CD4-positive, alpha-beta T cell treated with Interleukin-21 for 1 hour (primary cell): ENCODE measurements at regions not wholly inside any gene's neighbourhood (a gene's known extent, or its start where the extent isn't known, plus 50 kb on each side); places are given as distances from the start of the nearest gene placed in this dataset.
"Not testable (repeated sequence)": the region's sequence is repeated elsewhere in the genome, so short reads cannot be mapped to it uniquely, and the experiment has no call there.

ENCODE experiments used
- DNase-seq: peaks from one replicate; pipeline ENCODE4 v3.0.0-alpha.2; 2020

- DNase-seq: no peak
These were observed 1730.4 kb downstream of the SI start for GRCh38 chr3:163347944-163348343.

DNA sequence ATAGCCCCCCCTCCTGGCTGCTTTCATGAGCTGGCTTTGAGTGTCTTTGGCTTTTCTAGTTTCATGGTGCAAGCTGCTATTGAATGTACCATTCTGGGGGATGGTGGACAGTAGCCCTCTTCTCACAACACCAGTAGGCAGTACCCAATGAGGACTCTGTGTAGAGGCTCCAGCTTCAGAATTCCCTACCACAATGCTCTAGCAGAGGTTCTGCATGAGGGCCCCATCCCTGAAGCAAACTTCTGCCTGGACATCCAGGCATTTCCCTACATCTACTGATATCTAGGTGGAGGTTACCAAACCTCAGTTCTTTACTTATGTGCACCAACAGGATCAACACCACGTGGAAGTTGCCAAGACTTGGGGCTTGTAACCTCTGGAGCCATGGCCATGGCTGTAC lies 1742.9 kb downstream of the SI start:
- no peak for DNase-seq

- DNase-seq: no peak
These were observed 1749.6 kb downstream of the SI start for GRCh38 chr3:163328680-163329079.

- no peak for DNase-seq
These were observed 1751.2 kb downstream of the SI start for GRCh38 chr3:163327086-163327485.

GRCh38 chr3:163315786-163316185 lies 1762.5 kb downstream of the SI start:
- no peak for DNase-seq

DNA sequence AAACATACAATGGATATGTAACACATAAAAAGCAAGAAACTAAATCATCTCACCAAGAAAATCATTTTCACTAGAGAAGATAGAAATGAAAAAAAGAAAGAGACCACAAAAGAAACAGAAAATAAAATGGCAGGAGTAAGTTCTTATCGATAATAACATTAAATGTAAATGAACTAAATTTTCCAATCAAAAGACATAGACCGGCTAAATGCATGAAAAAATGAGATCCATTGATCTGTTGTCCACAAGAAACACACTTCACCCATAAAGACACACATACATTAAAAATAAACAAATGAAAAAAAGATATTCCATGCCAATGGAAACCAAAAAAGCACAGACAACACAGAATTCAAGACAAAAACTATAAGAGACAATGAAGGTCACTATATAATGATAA lies 1771.9 kb downstream of the SI start:
- DNase-seq: no peak

- no peak for DNase-seq
These were observed 1777.1 kb downstream of the OTOL1 start for GRCh38 chr3:163273694-163274093.

DNA sequence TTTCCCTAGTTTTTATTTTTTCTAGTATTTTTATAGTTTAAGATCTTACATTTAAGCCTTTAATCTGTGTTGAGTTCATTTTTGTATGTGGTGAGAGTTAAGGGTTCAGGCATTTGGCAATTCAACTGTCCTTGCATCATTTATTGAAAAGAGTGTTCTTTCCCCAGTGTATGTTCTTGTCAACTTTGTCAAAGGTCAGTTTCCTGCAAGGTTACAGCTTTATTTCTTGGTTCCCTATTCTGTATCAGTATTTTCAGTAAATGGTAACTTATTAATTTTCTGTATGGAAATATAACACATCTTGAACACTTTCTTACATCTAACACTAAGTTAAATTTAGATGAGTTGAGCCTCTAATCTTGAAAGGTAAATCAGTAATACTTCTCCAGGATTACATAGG lies 1770.1 kb downstream of the OTOL1 start:
- DNase-seq: no peak

DNA sequence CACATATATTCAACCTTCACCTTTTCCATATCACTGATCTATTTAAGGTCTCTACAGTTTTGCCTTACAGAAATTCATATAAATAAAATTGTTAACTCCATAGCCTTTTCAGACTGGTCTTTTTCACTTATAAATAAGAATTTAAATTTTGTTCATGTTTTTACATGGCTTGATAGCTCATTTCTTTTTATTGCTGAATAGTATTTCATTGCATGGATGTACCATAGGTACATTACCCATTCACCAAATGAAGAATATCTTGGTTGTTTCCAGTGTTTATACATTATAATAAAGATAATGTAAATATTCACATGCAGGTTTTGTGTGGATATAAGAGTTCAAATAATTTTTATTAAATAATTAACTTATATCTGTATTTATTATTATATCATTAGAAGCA lies 1765.0 kb downstream of the OTOL1 start:
- DNase-seq: no peak

GRCh38 chr3:163261056-163261455 lies 1764.4 kb downstream of the OTOL1 start:
- DNase-seq: no peak

GRCh38 chr3:163218336-163218735 lies 1721.7 kb downstream of the OTOL1 start:
- DNase-seq: no peak

DNA sequence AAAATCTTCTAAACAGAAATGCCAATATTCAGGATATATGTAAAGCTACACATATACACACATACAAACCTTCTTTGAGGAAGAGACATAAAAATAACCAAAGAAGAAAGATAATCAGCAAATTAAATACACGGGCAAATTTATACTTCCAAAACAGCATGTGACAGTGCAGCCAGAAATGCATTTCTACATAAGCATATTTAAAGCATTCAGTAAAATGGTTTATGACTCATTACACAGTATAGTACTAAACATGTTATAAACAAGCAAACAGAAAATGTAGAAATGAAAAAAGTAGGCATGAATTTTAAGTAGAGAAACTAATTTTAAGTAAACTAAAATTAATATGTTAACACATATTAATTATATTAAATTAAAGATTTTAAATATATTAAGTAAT lies 1717.2 kb downstream of the OTOL1 start:
- no peak for DNase-seq

DNA sequence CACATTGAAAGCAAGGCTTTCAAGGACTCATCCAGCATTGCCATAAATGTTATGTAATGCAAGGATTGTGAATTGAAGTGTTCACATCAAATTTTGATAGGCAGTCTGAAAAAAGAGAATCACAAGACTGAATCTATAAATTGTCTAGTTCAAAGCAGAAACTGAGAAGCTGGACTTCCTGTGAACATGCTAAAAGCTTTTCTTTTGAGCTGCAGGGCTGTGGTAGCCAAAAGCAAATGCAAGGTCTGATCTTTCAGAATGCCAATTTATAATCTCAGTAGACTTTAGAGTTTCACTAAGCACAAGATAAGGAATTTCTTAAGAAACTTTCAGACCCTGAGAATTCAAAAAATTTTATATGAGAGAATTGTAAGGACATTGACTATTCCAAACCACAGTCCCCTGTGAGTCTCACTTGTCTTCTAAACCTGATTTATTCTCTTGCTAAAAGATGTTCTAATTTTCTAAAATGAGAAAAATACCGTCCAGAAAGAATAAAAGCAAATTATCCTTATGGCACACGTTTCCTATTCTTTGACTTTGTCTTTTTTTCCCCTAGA lies 1700.3 kb downstream of the OTOL1 start:
- no peak for DNase-seq

DNA sequence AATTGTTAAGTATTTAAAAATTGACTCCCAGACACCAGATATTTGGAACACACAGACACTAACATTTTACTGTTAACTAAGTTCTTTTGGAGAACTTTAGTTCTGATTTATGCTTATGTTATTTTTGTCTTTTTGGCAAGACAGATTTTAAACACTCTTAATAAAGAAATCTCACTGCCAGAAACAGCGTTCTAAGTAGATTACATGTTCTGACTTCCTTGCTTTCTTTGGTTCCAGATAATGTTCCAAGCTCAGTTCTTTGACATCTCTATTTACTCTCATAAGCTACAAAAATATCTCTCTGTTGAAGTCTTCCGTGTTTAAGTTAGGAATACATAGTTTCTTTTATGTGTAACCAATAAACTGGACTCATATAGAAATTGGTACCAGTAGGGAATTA lies 1699.6 kb downstream of the OTOL1 start:
- no peak for DNase-seq

DNA sequence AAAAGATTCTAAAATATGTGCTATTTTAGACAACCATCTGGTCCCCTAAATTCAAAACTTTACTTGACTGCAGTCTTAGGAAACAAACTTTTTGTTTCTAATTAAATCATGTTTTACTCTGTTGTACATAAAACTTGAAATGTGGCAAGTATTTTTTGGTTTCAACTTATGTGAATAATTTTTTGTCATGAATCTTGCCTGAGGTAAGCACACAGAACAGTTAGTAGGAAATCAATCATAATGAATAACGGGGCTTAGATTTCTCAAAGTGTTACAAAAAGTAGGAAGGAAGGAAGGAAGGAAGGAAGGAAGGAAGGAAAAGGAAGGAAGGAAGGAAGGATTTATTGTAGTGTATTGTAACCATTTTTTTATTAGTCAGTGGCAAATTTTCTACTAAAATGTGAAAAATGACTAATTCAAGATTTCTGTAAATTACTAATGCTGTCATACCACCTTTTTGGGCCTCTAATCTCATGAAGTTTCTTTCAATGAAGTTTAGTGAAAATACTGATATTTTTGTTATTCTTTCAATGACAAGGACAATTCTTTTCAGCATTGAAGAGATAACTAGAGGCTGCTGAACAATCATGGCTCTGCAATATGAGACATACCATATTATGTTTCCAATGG lies 1689.2 kb downstream of the OTOL1 start:
- no peak for DNase-seq

GRCh38 chr3:163175970-163176369 lies 1679.4 kb downstream of the OTOL1 start:
- no peak for DNase-seq

GRCh38 chr3:163172513-163172912 lies 1675.9 kb downstream of the OTOL1 start:
- DNase-seq: not testable (repeated sequence)

GRCh38 chr3:163166197-163166596 lies 1669.6 kb downstream of the OTOL1 start:
- DNase-seq: no peak

GRCh38 chr3:163159306-163159705 lies 1662.7 kb downstream of the OTOL1 start:
- no peak for DNase-seq

GRCh38 chr3:163139600-163139999 lies 1643.0 kb downstream of the OTOL1 start:
- DNase-seq: no peak

GRCh38 chr3:163138258-163138657 lies 1641.7 kb downstream of the OTOL1 start:
- no peak for DNase-seq

- no peak for DNase-seq
These were observed 1635.5 kb downstream of the OTOL1 start for GRCh38 chr3:163132111-163132510.

GRCh38 chr3:163129287-163129686 lies 1632.7 kb downstream of the OTOL1 start:
- no peak for DNase-seq

DNA sequence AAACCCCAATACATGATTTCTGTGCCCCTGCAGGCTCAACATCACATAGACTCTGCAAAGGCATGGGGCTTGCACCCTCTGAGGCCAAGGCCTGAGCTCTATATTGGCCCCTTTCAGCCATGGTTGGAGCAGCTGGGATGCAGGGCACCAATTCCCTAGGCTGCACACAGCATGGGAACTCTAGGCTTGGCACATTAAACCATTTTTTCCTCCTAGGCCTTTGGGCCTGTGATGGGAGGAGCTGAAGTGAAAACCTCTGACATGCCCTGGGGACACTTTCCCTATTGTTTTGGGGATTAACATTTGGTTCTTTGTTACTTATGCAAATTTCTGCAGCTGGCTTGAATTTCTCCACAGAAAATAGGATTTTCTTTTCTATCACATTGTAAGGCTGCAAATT lies 1629.5 kb downstream of the OTOL1 start:
- no peak for DNase-seq
